ENCODE measurements at regions not wholly inside any gene's neighbourhood (a gene's known extent, or its start where the extent isn't known, plus 50 kb on each side); places are given as distances from the start of the nearest gene placed in this dataset.

DNA sequence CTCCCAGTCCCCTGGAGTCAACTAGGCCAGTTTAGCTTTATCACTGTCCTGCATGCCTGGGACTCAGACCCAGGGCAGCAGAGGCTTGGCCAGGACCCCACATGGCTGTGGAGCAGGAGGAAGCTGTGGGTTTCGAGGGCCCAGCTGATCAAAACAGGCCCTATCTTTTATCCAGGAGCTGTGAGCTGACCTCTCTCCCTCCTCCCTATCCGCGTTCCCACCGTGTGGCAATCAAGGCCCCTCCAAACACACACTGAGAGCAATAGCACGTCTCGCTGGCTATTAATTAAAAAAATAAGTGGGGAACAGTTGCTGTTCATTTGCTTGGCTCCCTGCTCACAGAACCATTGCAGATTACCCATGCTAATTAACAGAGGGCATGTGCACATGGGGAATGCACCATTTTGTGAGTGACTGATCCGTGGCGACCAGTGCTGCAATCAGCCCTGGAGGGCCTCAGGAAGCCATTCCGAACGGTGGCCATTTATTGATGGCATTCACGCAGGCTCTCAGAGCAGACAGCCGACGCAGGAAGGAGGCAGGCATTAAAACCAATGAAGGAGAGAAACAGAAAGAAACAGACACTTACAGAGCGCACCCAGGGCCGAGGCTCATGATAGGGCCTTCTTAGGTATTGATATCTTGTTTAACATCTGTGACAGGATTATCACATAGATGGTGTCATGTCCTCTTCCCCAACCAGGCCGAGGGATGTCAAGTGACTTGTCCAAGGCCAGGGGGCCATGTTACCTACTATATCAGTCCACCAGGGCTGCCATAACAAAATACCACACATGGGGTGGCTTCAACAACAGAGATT is 157.1 kb downstream of the KATNIP start:
- CTCF ChIA-PET (ENCODE audit: low intra/inter-chr PET ratio), result no interaction called here
- no peak for FAIRE-seq
- DNase-seq (ENCODE audit: extremely low read depth in 1 of 4, low spot score in 3 of 4), result peak in 1 of 4 experiments; percentile 12
- in situ Hi-C loops (cut with MboI) (no loop called here), intact Hi-C loops (cut with micrococcal nuclease) (no loop called here)
- BruUV-seq (replicated peaks), result no TSS peak
- no peaks in the 10 kb centered on the region; a peak in 1 of 5 replicates for H3K4me1 ChIP-seq (replicated peaks in 1 of 2; ENCODE audit: control insufficient read depth in 2 of 2, insufficient read depth in 2 of 2, low read length in 2 of 2)
- no peak overlapping the region for H3K9ac ChIP-seq (ENCODE audit: insufficient read depth in 1 of 2, low read depth in 2 of 2, low read length in 2 of 2)
- H3K27me3 ChIP-seq (ENCODE audit: control insufficient read depth in 2 of 2, insufficient read depth in 2 of 2, low read length in 2 of 2), result no peaks in the 10 kb centered on the region
- H3K4me2 ChIP-seq (ENCODE audit: insufficient read depth, low read length), result no peak overlapping the region
- no peaks in the 10 kb centered on the region for H3K79me2 ChIP-seq (ENCODE audit: control insufficient read depth, insufficient read depth, low read length)
- H3K4me3 ChIP-seq, result no peak overlapping the region
- TF ChIP-seq ZNF707 (CRISPR knock-in tag; conservative IDR thresholded peaks at IDR 0.05) (no peak), BDP1 (IDR thresholded peaks at IDR 0.05; ENCODE audit: insufficient read depth, insufficient read length) (no peak), NRF1 (conservative IDR thresholded peaks at IDR 0.05 in 1 of 2, IDR thresholded peaks at IDR 0.05 in 1 of 2) (no peak), ZNF274 (IDR thresholded peaks at IDR 0.05; ENCODE audit: borderline replicate concordance, low read depth, low read length) (no peak), SMAD2 (IDR thresholded peaks at IDR 0.05; ENCODE audit: low read depth, low read length) (no peak), ARNT (IDR thresholded peaks at IDR 0.05) (no peak), TCF3 (CRISPR knock-in tag; IDR thresholded peaks at IDR 0.05) (peak; percentile 36; the same call in 1 of the 2 replicates), EHMT2 (IDR thresholded peaks at IDR 0.05) (no peak), SAFB (IDR thresholded peaks at IDR 0.05; ENCODE audit: borderline replicate concordance, low read depth, low read length) (no peak), RBM22 (IDR thresholded peaks at IDR 0.05; ENCODE audit: low read depth, low read length, poor library complexity, severe bottlenecking) (no peak), ZNF263 (CRISPR knock-in tag; IDR thresholded peaks at IDR 0.05; ENCODE audit: borderline replicate concordance) (peak; percentile 57; the same call in 1 of the 2 replicates), ZNF586 (CRISPR knock-in tag; conservative IDR thresholded peaks at IDR 0.05) (no peak), FOXJ2 (tag; IDR thresholded peaks at IDR 0.05) (no peak)
- TF ChIP-seq, protein P1, sequence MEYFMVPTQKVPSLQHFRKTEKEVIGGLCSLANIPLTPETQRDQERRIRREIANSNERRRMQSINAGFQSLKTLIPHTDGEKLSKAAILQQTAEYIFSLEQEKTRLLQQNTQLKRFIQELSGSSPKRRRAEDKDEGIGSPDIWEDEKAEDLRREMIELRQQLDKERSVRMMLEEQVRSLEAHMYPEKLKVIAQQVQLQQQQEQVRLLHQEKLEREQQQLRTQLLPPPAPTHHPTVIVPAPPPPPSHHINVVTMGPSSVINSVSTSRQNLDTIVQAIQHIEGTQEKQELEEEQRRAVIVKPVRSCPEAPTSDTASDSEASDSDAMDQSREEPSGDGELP (CRISPR knock-in tag; IDR thresholded peaks at IDR 0.05; ENCODE audit: borderline replicate concordance), result peak; percentile 42; the same call in 1 of the 2 replicates
- TF ChIP-seq, protein P2, sequence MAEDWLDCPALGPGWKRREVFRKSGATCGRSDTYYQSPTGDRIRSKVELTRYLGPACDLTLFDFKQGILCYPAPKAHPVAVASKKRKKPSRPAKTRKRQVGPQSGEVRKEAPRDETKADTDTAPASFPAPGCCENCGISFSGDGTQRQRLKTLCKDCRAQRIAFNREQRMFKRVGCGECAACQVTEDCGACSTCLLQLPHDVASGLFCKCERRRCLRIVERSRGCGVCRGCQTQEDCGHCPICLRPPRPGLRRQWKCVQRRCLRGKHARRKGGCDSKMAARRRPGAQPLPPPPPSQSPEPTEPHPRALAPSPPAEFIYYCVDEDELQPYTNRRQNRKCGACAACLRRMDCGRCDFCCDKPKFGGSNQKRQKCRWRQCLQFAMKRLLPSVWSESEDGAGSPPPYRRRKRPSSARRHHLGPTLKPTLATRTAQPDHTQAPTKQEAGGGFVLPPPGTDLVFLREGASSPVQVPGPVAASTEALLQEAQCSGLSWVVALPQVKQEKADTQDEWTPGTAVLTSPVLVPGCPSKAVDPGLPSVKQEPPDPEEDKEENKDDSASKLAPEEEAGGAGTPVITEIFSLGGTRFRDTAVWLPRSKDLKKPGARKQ (CRISPR knock-in tag; IDR thresholded peaks at IDR 0.05), result no peak
- 0 out of 3 replicates have a peak, but pooled peaks have one; percentile 31 for ATAC-seq
- POLR2A ChIA-PET, result interaction anchor here (0.7 kb wide), 1 partner anchor 143 kb away, joined by 4 read pairs; no protein-coding TSS in a partner anchor
- H2AFZ ChIP-seq (ENCODE audit: low read depth, low read length), result no peak overlapping the region
- H4K20me1 ChIP-seq (replicated peaks; ENCODE audit: control insufficient read depth, insufficient read depth, low read length), result no peaks in the 10 kb centered on the region
- no peak overlapping the region for H3K27ac ChIP-seq (ENCODE audit: extremely low read depth, low read depth, low read length)
- H3K9me3 ChIP-seq (replicated peaks; ENCODE audit: control insufficient read depth, insufficient read depth, low read depth, low read length), result no peaks in the 10 kb centered on the region
- no peaks in the 10 kb centered on the region; the same call in 2 of the 3 replicates for H3K36me3 ChIP-seq (ENCODE audit: control insufficient read depth, insufficient read depth, low read length)
- no peaks in the 10 kb centered on the region for H3K9me1 ChIP-seq (ENCODE audit: control insufficient read depth, insufficient read depth, low read length)
- 62% methylated on average over 16 of the region's 16 CpGs for WGBS (ENCODE audit: insufficient coverage, low coverage, missing lambda C conversion rate)
